ENCODE measurements at regions not wholly inside any gene's neighbourhood (a gene's known extent, or its start where the extent isn't known, plus 50 kb on each side); places are given as distances from the start of the nearest gene placed in this dataset.
"Not testable (repeated sequence)": the region's sequence is repeated elsewhere in the genome, so short reads cannot be mapped to it uniquely, and the experiment has no call there.

GRCh38 chr4:25474690-25475089, 97.6 kb downstream of the ANAPC4 start:
- FAIRE-seq (no peak), DNase-seq (ENCODE audit: low spot score) (no peak)

GRCh38 chr4:25477221-25477620, 100.2 kb downstream of the ANAPC4 start:
- no peak for FAIRE-seq

GRCh38 chr4:25481648-25482047, 104.6 kb downstream of the ANAPC4 start:
- FAIRE-seq (no peak), DNase-seq (ENCODE audit: low spot score) (no peak)

More at GRCh38 chr4:25477221-25477620, 100.2 kb downstream of the ANAPC4 start:
- no peak for DNase-seq (ENCODE audit: low spot score)

DNA sequence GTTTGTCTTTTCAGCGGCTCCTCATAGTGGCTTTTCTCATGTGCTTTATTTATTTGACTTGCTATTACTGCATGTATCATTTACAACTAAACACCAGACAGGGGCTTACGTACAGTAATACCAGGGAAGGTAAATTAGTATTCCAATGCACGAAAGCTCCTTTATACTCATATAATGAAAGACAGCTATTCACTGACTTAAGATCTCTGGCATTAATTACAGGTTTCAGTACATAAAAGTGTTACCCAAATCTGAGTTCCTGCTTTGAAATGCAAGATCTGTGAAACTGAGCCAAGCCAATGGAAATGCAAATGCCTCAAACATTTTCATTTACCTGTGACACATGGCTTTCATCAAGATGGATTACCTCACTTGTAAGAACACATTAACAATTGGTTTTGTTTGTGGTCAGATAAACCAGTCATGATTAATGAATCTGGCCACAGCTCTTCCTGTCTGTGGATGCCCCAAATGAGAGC, 107.2 kb downstream of the ANAPC4 start:
- FAIRE-seq (no peak), DNase-seq (ENCODE audit: low spot score) (no peak)

GRCh38 chr4:25485104-25485503, 108.0 kb downstream of the ANAPC4 start:
- DNase-seq (ENCODE audit: low spot score) (no peak), FAIRE-seq (no peak)

DNA sequence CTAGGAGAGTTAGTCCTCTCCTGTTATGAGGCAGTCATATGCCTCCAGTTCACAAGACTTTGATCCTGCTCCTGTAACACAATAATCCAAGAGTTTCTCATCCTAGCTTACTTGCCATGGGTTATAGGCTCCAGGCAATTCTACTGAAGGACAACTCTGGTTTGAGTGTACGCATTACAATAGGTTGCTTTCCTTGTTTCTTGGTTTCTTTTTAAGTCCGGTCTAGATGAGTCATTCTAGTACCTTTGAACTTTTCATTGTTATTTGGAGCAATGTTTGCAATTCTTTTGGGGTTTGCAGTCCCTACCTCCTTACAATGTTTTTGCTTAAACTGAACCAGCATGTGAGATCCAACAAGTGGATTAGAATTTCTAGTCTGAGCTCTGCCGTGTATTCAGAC, 109.1 kb downstream of the ANAPC4 start:
- no peak for FAIRE-seq
- no peak for DNase-seq (ENCODE audit: low spot score)

DNA sequence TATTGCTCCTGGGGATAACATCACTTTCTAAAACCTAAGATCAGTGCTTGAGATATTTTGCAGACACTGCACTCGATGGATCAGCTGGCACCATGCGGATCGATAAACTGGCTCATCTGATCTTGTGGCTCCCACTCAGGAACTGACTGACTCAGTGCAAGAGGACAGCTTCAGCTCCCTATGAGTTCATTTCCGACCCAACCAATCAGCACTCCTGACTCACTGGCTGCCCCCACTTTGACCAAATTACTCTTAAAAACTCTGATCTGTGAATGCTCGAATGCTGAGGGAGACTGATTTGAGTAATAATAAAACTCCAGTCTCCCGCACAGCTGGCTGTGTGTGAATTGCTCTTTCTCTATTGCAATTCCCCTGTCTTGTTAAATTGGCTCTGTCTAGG, 110.1 kb downstream of the ANAPC4 start:
- FAIRE-seq (no peak), DNase-seq (ENCODE audit: low spot score) (no peak)

DNA sequence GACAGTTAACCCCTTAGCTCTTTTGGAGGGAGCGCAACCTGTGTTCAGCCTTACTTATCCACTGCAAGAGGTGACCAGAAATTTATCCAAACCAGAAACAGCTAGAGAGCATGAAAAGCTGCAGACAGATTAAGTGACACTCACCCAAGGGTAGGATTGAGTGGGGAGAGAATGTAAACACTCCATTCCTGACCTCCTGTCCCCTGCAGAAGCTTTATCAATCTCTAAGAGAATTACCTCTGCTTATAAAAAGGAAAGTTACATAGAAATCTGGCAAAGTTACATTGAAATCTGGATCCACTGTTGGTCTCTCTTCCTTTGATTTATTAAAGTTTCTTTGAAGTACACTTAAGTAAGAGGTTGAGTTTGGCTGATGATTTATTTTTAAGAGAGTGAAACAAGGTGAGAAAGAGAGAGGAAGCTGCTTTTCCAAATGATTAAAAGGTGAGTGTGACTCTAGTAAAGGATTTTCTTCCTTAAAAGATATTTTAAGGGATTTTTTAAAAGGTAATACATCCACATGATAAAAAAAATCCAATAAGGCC, 112.3 kb downstream of the ANAPC4 start:
- FAIRE-seq, result no peak

DNA sequence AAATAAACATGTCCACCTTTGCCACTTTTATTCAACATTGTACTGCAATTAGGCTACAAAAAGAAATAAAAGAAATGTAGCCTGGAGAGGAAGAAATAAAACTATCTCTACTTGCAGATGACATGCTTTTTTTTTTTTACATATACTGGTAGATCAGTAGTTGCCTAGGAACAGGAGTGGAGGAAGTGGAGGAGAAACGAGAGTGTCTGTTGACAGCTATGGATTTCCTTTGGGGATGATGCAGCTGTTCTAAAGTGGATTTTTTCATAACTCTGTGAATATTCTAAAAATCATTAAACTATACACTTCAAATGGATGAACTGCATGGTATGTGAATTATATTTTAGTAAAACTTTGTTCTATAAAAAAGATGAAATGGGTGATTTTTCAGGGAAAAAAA, 116.4 kb downstream of the ANAPC4 start:
- DNase-seq (ENCODE audit: low spot score) (no peak), FAIRE-seq (no peak)

More for the DNA sequence above, 112.3 kb downstream of the ANAPC4 start:
- DNase-seq (ENCODE audit: low spot score), result no peak

DNA sequence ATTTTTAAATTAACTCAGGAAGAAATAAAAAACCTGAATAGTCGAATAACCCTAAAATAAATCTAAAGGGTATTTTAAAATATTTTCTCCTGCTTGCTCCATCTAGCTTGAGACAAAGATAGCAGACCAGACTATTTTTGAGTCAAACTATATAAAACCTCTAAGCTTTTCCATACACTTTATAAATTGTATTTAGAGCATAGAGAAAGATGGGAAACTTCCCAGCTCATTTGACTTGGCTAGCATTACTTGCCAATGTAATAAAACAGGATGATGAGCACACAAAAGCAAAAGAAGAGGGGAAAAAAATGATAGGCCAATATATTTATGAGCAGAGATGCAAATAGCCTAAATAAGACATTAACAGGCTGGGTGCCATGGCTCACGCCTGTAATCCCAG, 117.1 kb downstream of the ANAPC4 start:
- DNase-seq (ENCODE audit: low spot score), result no peak
- FAIRE-seq, result no peak

GRCh38 chr4:25500626-25501316, 123.7 kb downstream of the ANAPC4 start:
- DNase-seq (ENCODE audit: low spot score) (no peak), FAIRE-seq (no peak)

DNA sequence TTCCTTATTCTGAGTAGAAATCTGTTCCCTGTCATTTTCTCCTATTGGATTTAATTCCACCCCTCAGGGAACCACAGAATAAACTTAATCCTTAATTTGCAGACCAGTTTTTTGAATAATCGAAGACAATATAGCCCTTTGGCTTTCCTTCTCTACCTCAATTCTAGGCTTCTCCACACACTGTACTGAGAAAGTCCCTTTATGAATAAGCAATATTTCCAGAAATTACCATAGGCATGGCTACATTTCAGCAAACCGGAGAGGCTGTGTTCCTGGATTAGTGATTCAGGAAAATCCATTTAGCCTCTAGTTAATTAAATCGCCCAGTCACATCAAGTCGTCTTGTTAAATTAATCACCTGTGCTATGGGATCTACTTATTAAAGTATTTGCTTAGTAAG, 125.1 kb downstream of the ANAPC4 start:
- no peak for FAIRE-seq
- DNase-seq (ENCODE audit: low spot score), result no peak

- DNase-seq (ENCODE audit: low spot score) (no peak), FAIRE-seq (no peak)
These were observed 126.7 kb downstream of the ANAPC4 start for GRCh38 chr4:25503779-25504178.

GRCh38 chr4:25504932-25505636, 128.0 kb downstream of the ANAPC4 start:
- no peak for FAIRE-seq
- DNase-seq (ENCODE audit: low spot score), result no peak

- no peak for FAIRE-seq
- no peak for DNase-seq (ENCODE audit: low spot score)
These were observed 128.6 kb downstream of the ANAPC4 start for GRCh38 chr4:25505637-25505991.

DNA sequence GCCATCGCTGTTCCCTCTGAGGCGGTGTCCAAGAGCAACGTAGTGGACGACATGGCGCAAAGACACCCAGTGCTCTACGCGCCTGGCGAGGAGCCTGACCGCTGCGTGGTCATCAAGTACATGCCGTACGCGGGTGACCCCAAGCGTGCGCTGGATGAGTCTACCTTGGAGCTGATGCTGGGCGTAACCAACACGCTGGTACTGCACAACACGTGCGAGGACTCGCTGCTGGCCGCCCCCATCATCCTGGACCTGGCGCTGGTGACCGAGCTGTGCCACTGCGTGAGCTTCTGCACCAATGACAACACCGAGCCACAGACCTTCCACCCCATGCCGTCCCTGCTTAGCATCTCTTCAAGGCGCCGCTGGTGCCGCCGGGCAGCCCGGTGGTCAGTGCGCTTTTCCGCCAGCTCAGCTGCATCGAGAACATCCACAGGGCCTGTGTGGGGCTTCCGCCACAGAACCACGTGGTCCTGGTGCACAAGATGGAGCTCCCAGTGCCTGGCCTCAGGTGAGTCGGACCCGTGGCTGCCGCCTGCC, 129.0 kb downstream of the ANAPC4 start:
- DNase-seq (ENCODE audit: low spot score) (no peak), FAIRE-seq (no peak)

GRCh38 chr4:25509646-25510045, 132.6 kb downstream of the ANAPC4 start:
- DNase-seq (ENCODE audit: low spot score) (no peak), FAIRE-seq (no peak)

GRCh38 chr4:25511823-25512222, 134.8 kb downstream of the ANAPC4 start:
- not testable (repeated sequence) for FAIRE-seq; DNase-seq (ENCODE audit: low spot score)

DNA sequence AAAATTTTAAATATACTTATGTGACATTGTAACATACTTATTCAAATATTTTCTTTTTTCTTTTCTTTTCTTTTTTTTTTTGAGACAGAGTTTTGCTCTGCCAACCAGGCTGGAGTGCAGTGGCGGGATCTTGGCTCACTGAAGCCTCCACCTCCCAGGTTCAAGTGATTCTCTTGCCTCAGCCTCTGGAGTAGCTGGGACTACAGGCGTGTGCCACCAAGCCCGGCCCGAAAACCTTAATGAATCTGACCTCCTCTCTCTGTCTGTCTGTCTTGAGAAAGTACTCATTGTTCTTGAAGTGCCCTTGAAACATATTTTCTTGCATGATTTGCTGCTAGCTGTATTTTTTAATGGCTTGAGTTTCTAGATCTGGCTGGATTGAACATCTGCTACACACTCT, 136.8 kb downstream of the ANAPC4 start:
- DNase-seq (ENCODE audit: low spot score), result no peak
- FAIRE-seq, result no peak

GRCh38 chr4:25523405-25523804, 132.2 kb upstream of the SLC34A2 start:
- FAIRE-seq, result no peak

DNA sequence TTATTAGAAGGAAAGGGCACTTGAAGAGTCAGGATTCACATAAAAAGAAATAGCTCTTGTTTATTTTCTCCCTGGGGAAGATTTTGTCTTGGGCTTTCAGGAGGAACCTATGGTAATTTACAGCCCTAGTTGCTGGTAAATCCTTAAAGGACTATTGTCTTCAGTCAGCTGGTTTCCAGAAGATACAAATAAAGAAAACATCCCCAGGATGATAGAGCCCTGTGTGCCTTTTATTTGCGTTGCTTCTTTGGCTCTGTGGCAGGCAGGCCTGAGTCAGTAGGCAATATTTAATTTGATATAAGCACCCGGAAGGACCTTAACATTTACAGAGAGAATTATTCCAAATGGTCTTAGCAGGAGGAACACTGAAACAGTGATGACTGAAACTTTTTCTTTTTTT, 131.0 kb upstream of the SLC34A2 start:
- FAIRE-seq, result no peak
- DNase-seq (ENCODE audit: low spot score), result no peak

More at GRCh38 chr4:25523405-25523804, 132.2 kb upstream of the SLC34A2 start:
- DNase-seq (ENCODE audit: low spot score), result no peak

- DNase-seq (ENCODE audit: low spot score) (no peak), FAIRE-seq (no peak)
These were observed 129.8 kb upstream of the SLC34A2 start for GRCh38 chr4:25525896-25526295.
